B cell (primary cell): ENCODE measurements at regions not wholly inside any gene's neighbourhood (a gene's known extent, or its start where the extent isn't known, plus 50 kb on each side); places are given as distances from the start of the nearest gene placed in this dataset.

ENCODE experiments used
- ATAC-seq: fragments of 200-7000 bp; cut with Tn5 transposase; one replicate; pipeline ENCODE4 v1.10.0; 2021; ENCODE audit warnings: low read depth, mild to moderate bottlenecking, moderate number of reproducible peaks, moderate library complexity
- CTCF ChIA-PET: fragments of 350-600 bp; sonication (Branson Sonifier 250); formaldehyde crosslinking; loops from one replicate; lab custom pipeline; 2021; ENCODE audit warnings: antibody characterized with exemption, inconsistent platforms; lab: Charles Lee
- POLR2A ChIA-PET: fragments of 350-600 bp; sonication (Branson Sonifier 250); formaldehyde crosslinking; loops from one replicate; lab custom pipeline; 2021; ENCODE audit warnings: antibody characterized with exemption; lab: Charles Lee
- DNase-seq: peaks from one replicate; pipeline ENCODE4 v3.0.0; 2013
- H2AFZ ChIP-seq: 2 replicates; pipeline ENCODE4 v1.6.1; 2012; ENCODE audit warnings: mild to moderate bottlenecking, low read depth, low read length; ENCODE audit not compliant: insufficient read depth, poor library complexity, severe bottlenecking
- H3K27ac ChIP-seq, 2 donors: 1 replicate in 1 of 2; 2 replicates in 1 of 2; pipeline ENCODE4 v1.5.1; 2012 to 2013; ENCODE audit warnings: low read length in 2 of 2, mild to moderate bottlenecking in 2 of 2, moderate library complexity in 1 of 2
- H3K27me3 ChIP-seq, 4 experiments: fragments of 200-600 bp in 1 of 4; sonication (generic) in 1 of 4; replicated peaks in 1 of 4; 1 replicate in 2 of 4; 2 replicates in 2 of 4; pipeline versions ENCODE4 v1.6.1 to v1.7.0; 2013 to 2016; ENCODE audit warnings: low read length in 3 of 4, mild to moderate bottlenecking in 2 of 4, mixed read lengths in 1 of 4, moderate library complexity in 1 of 4; ENCODE audit not compliant: insufficient read depth in 4 of 4, control insufficient read depth in 3 of 4; ENCODE audit errors: control extremely low read depth in 1 of 4
- H3K36me3 ChIP-seq, 2 experiments: replicated peaks in 1 of 2; 1 replicate in 1 of 2; 2 replicates in 1 of 2; pipeline versions ENCODE4 v1.6.1 to v1.7.1; 2013; ENCODE audit warnings: low read length in 1 of 2; ENCODE audit not compliant: insufficient read depth in 2 of 2, control insufficient read depth in 1 of 2; ENCODE audit errors: control extremely low read depth in 1 of 2, extremely low read depth in 1 of 2
- H3K4me1 ChIP-seq, 2 donors: fragments of 200-600 bp in 1 of 2; sonication (generic) in 1 of 2; 1 replicate in 1 of 2; 2 replicates in 1 of 2; pipeline versions ENCODE4 v1.5.1 to v1.6.1; 2013 to 2017; ENCODE audit warnings: low read length in 2 of 2; ENCODE audit not compliant: control insufficient read depth in 2 of 2, insufficient read depth in 2 of 2
- H3K4me2 ChIP-seq: replicated peaks from 2 replicates; pipeline ENCODE3; 2012; ENCODE audit warnings: mild to moderate bottlenecking, low read depth, low read length; ENCODE audit not compliant: poor library complexity, severe bottlenecking
- H3K4me3 ChIP-seq, 5 experiments: fragments of 200-600 bp in 1 of 5; sonication (generic) in 1 of 5; 1 replicate in 3 of 5; 2 replicates in 2 of 5; pipeline versions ENCODE4 v1.5.1 to v1.7.0; 2011 to 2016; ENCODE audit warnings: low read length in 4 of 5, mild to moderate bottlenecking in 4 of 5, low read depth in 2 of 5, control low read depth in 1 of 5, moderate library complexity in 1 of 5; ENCODE audit not compliant: insufficient read depth in 1 of 5; ENCODE audit errors: control extremely low read depth in 1 of 5, extremely low read depth in 1 of 5
- H3K79me2 ChIP-seq: fragments of 200-600 bp; sonication (generic); one replicate; pipeline ENCODE4 v1.6.0; 2016; ENCODE audit warnings: low read length; ENCODE audit not compliant: control insufficient read depth, insufficient read depth
- H3K9ac ChIP-seq: fragments of 200-600 bp; sonication (generic); 2 replicates; pipeline ENCODE4 v1.6.1; 2017; ENCODE audit warnings: mild to moderate bottlenecking, low read length, moderate library complexity
- H3K9me3 ChIP-seq, 3 donors: one replicate each; pipeline versions ENCODE4 v1.6.1 to v1.7.1; 2013; ENCODE audit warnings: low read length in 2 of 3; ENCODE audit not compliant: control insufficient read depth in 2 of 3, insufficient read depth in 1 of 3; ENCODE audit errors: control extremely low read depth in 1 of 3
- H4K20me1 ChIP-seq: 2 replicates; pipeline ENCODE4 v1.6.0; 2012; ENCODE audit warnings: mild to moderate bottlenecking, low read length; ENCODE audit not compliant: insufficient read depth, control insufficient read depth, poor library complexity, severe bottlenecking
- H3K27ac Mint-ChIP-seq: one replicate; pipeline ENCODE4 v1.8.0; 2021; ENCODE audit warnings: mixed read lengths
- H3K27me3 Mint-ChIP-seq: one replicate; pipeline ENCODE4 v1.8.0; 2021; ENCODE audit warnings: mixed read lengths
- H3K4me1 Mint-ChIP-seq: one replicate; pipeline ENCODE4 v1.8.0; 2021; ENCODE audit warnings: mixed read lengths
- H3K4me3 Mint-ChIP-seq: one replicate; pipeline ENCODE4 v1.8.0; 2021; ENCODE audit warnings: mixed read lengths
- H3K9me3 Mint-ChIP-seq: one replicate; pipeline ENCODE4 v1.8.0; 2022; ENCODE audit warnings: mixed read lengths; ENCODE audit not compliant: insufficient read depth
- EZH2 ChIP-seq: IDR thresholded peaks from 2 replicates; pipeline ENCODE4 v1.6.1; 2012; ENCODE audit warnings: borderline replicate concordance, low read depth, mild to moderate bottlenecking, moderate library complexity, low read length; ENCODE audit not compliant: insufficient read depth, poor library complexity, severe bottlenecking
- WGBS: methylation state at CpG from one replicate; pipeline ENCODE4 v1.1.5; 2013; ENCODE audit warnings: missing lambda C conversion rate; ENCODE audit not compliant: insufficient coverage; 5-methylcytosine and 5-hydroxymethylcytosine counted together
- intact Hi-C: fragments of 100-400 bp; cut with micrococcal nuclease; formaldehyde crosslinking; loops from one replicate; pipeline ENCODE4 v1.10.0; 2022
- TF ChIP-seq, protein P1 (sequence below): fragments of 200-600 bp; IDR thresholded peaks from one replicate; pipeline ENCODE4 v1.8.0; 2022; ENCODE audit warnings: antibody characterized with exemption, mild to moderate bottlenecking

DNA sequence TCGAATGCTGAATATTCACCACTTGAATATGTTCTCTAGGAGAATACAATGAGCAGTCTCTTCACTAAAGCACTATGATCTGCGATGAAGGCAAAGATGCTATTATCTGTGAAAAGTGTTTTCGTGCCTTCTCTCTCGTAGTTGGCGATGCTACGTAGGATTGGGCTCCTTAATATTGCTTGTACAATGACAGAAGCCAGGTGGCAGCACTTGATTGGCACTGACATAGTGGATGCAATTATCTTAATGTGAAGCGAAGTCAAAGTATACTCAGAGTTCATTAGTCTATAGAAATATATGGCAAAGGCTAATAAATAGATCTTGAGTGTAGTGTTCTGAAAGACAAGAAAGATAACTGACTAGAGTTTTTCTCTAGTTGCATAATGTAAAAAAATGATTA, 1135.7 kb upstream of the AGA start:
- H3K36me3 ChIP-seq: no peaks in the 10 kb centered on the region
- Mint-ChIP-seq H3K4me1 (no peaks in the 10 kb centered on the region), H3K4me3 (no peak overlapping the region), H3K27ac (no peak overlapping the region), H3K9me3 (peaks cover 2% of the 10 kb centered on the region), H3K27me3 (no peaks in the 10 kb centered on the region)
- no peak overlapping the region for H2AFZ ChIP-seq
- CTCF ChIA-PET: no interaction called here
- no peak overlapping the region for H3K4me2 ChIP-seq
- no peaks in the 10 kb centered on the region for H3K79me2 ChIP-seq
- intact Hi-C loops: no loop called here
- WGBS: 92% methylated on average over 4 of the region's 7 CpGs
- TF ChIP-seq EZH2: no peak
- TF ChIP-seq, protein P1, sequence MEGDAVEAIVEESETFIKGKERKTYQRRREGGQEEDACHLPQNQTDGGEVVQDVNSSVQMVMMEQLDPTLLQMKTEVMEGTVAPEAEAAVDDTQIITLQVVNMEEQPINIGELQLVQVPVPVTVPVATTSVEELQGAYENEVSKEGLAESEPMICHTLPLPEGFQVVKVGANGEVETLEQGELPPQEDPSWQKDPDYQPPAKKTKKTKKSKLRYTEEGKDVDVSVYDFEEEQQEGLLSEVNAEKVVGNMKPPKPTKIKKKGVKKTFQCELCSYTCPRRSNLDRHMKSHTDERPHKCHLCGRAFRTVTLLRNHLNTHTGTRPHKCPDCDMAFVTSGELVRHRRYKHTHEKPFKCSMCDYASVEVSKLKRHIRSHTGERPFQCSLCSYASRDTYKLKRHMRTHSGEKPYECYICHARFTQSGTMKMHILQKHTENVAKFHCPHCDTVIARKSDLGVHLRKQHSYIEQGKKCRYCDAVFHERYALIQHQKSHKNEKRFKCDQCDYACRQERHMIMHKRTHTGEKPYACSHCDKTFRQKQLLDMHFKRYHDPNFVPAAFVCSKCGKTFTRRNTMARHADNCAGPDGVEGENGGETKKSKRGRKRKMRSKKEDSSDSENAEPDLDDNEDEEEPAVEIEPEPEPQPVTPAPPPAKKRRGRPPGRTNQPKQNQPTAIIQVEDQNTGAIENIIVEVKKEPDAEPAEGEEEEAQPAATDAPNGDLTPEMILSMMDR: no peak
- H4K20me1 ChIP-seq: no peaks in the 10 kb centered on the region
- no peak for ATAC-seq
- no peaks in the 10 kb centered on the region for H3K4me1 ChIP-seq
- no peak overlapping the region for H3K9ac ChIP-seq
- H3K4me3 ChIP-seq: no peak overlapping the region
- no peak overlapping the region for H3K27ac ChIP-seq
- POLR2A ChIA-PET: no interaction called here
- peaks cover 0 to 7% (median 0%) of the 10 kb centered on the region in 3 donors for H3K9me3 ChIP-seq
- no peaks in the 10 kb centered on the region for H3K27me3 ChIP-seq
- DNase-seq: no peak

DNA sequence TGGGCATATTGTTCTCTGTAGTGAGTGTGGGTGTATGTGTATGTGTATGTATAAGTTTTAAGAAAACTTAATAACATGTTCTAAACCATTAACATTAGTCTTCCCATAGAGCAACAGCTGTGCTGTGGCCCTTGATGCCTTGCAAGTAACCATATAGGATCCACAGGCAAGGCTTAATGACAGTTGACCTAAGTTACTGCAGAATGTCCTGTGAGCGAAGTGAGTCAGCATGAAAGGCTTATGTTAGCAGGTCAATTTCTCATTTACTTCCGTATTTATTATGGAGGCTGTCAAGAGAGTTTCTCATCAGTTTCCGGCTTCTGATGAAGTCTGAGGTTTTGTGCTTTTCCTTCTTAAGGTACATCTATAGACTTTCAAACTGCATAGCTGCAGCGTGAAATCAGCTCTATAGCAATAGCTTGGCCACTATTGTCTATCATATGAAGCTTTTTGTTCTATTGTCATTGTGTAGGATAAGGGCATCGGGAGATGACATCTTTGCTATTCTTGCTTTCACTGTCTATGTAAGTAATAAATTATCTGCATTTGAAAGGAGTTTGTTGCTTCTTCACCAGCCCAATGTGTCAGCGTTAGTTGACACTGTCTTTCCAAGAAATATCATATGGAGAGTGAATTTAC, 1153.4 kb upstream of the AGA start:
- Histone ChIP-seq H3K27ac (no peak overlapping the region), H3K4me2 (no peak overlapping the region), H3K27me3 (no peaks in the 10 kb centered on the region), H4K20me1 (no peaks in the 10 kb centered on the region), H3K4me1 (no peaks in the 10 kb centered on the region), H3K4me3 (no peak overlapping the region), H3K79me2 (no peaks in the 10 kb centered on the region), H2AFZ (no peak overlapping the region), H3K36me3 (no peaks in the 10 kb centered on the region), H3K9me3 (peaks cover 0 to 3% (median 0%) of the 10 kb centered on the region in 3 donors), H3K9ac (no peak overlapping the region)
- ATAC-seq (no peak), DNase-seq (no peak)
- no peaks in the 10 kb centered on the region for H3K4me1 Mint-ChIP-seq
- intact Hi-C loops: no loop called here
- H3K27ac Mint-ChIP-seq: no peak overlapping the region
- WGBS: no CpG with 5 or more reads among the region's 6 CpGs
- CTCF ChIA-PET: no interaction called here
- TF ChIP-seq, protein P1: no peak
- TF ChIP-seq EZH2: no peak
- POLR2A ChIA-PET: no interaction called here
- no peaks in the 10 kb centered on the region for H3K27me3 Mint-ChIP-seq
- peaks cover 12% of the 10 kb centered on the region for H3K9me3 Mint-ChIP-seq
- no peak overlapping the region for H3K4me3 Mint-ChIP-seq
